HEK293 (cell line): ENCODE measurements at regions not wholly inside any gene's neighbourhood (a gene's known extent, or its start where the extent isn't known, plus 50 kb on each side); places are given as distances from the start of the nearest gene placed in this dataset.

Source experiments
- CTCF ChIA-PET: fragments of 350-600 bp; formaldehyde crosslinking; extraction: SDS; loops from one replicate; lab custom pipeline; 2021; ENCODE audit warnings: antibody characterized with exemption; lab: Yijun Ruan, JAX
- POLR2A ChIA-PET: fragments of 300-600 bp; formaldehyde crosslinking; extraction: SDS; loops from one replicate; lab custom pipeline; 2020; ENCODE audit warnings: antibody characterized with exemption, inconsistent platforms; lab: Yijun Ruan, JAX
- H3K27ac ChIP-seq: fragments of 200-500 bp; sonication (Bioruptor generic); 2 replicates; pipeline ENCODE4 v1.5.1; 2014; ENCODE audit warnings: low read depth, low read length, control low read depth, inconsistent platforms; ENCODE audit errors: extremely low read depth
- H3K36me3 ChIP-seq, 2 experiments: fragments of 200-500 bp in 1 of 2; sonication (Bioruptor generic) in 1 of 2; 1 replicate in 1 of 2; 2 replicates in 1 of 2; pipeline ENCODE4 v1.5.1; 2014 to 2017; ENCODE audit warnings: inconsistent platforms in 2 of 2, low read length in 2 of 2; ENCODE audit not compliant: control insufficient read depth in 2 of 2, insufficient read depth in 1 of 2
- H3K4me1 ChIP-seq: fragments of 200-500 bp; sonication (Bioruptor generic); 2 replicates; pipeline ENCODE4 v1.5.1; 2014; ENCODE audit warnings: mild to moderate bottlenecking, low read length, inconsistent platforms; ENCODE audit not compliant: control insufficient read depth, insufficient read depth
- H3K4me3 ChIP-seq: 2 replicates; pipeline ENCODE4 v1.5.1; 2011; ENCODE audit warnings: low read depth, mild to moderate bottlenecking, control low read depth, low read length, moderate library complexity
- H3K9me3 ChIP-seq: fragments of 200-500 bp; sonication (Bioruptor generic); 2 replicates; pipeline ENCODE4 v1.5.1; 2014; ENCODE audit warnings: low read depth, low read length, inconsistent platforms; ENCODE audit not compliant: control insufficient read depth, insufficient read depth
- GFI1B ChIP-seq: fragments of 450-650 bp; formaldehyde crosslinking; IDR thresholded peaks from 2 replicates; pipeline ENCODE4 v1.5.1; 2016; ENCODE audit warnings: missing biosample characterization, missing genetic modification characterization
- SETDB1 ChIP-seq: IDR thresholded peaks from one replicate; pipeline ENCODE4 v1.6.1; 2017; ENCODE audit warnings: mild to moderate bottlenecking, low read length, moderate library complexity, mixed read lengths; ENCODE audit not compliant: insufficient read length
- SP3 ChIP-seq: fragments of 450-650 bp; formaldehyde crosslinking; IDR thresholded peaks from 2 replicates; pipeline ENCODE4 v1.5.1; 2016; ENCODE audit warnings: missing biosample characterization, missing genetic modification characterization
- ZIC2 ChIP-seq: fragments of 450-650 bp; formaldehyde crosslinking; IDR thresholded peaks from 2 replicates; pipeline ENCODE4 v1.5.1; 2016; ENCODE audit warnings: missing biosample characterization, missing genetic modification characterization
- ZNF202 ChIP-seq: fragments of 450-650 bp; formaldehyde crosslinking; IDR thresholded peaks from 2 replicates; pipeline ENCODE4 v1.5.1; 2016; ENCODE audit warnings: missing biosample characterization, missing genetic modification characterization, borderline replicate concordance
- ZNF211 ChIP-seq: fragments of 450-650 bp; formaldehyde crosslinking; IDR thresholded peaks from 2 replicates; pipeline ENCODE4 v1.5.1; 2016; ENCODE audit warnings: low read depth, missing biosample characterization, missing genetic modification characterization
- ZNF24 ChIP-seq: fragments of 450-650 bp; formaldehyde crosslinking; IDR thresholded peaks from 2 replicates; pipeline ENCODE4 v1.5.1; 2016; ENCODE audit warnings: missing biosample characterization, missing genetic modification characterization
- ZNF426 ChIP-seq: fragments of 450-650 bp; formaldehyde crosslinking; IDR thresholded peaks from 2 replicates; pipeline ENCODE4 v1.5.1; 2017; ENCODE audit warnings: missing biosample characterization, missing genetic modification characterization, mild to moderate bottlenecking, inconsistent platforms, moderate library complexity
- ZNF558 ChIP-seq: fragments of 450-650 bp; formaldehyde crosslinking; IDR thresholded peaks from 2 replicates; pipeline ENCODE4 v1.5.1; 2016; ENCODE audit warnings: missing biosample characterization, missing genetic modification characterization
- ZNF561 ChIP-seq: fragments of 450-650 bp; IDR thresholded peaks from 2 replicates; pipeline ENCODE4 v1.5.1; 2018; ENCODE audit warnings: missing biosample characterization, missing genetic modification characterization, borderline replicate concordance
- ZNF600 ChIP-seq: fragments of 450-650 bp; formaldehyde crosslinking; IDR thresholded peaks from 2 replicates; pipeline ENCODE4 v1.5.1; 2016; ENCODE audit warnings: missing biosample characterization, missing genetic modification characterization
- ZNF610 ChIP-seq: fragments of 450-650 bp; formaldehyde crosslinking; IDR thresholded peaks from 2 replicates; pipeline ENCODE4 v1.5.1; 2016; ENCODE audit warnings: missing biosample characterization, missing genetic modification characterization, borderline replicate concordance
- ZNF670 ChIP-seq: fragments of 450-650 bp; formaldehyde crosslinking; IDR thresholded peaks from 2 replicates; pipeline ENCODE4 v1.5.1; 2016; ENCODE audit warnings: missing biosample characterization, missing genetic modification characterization, low read depth
- ZNF776 ChIP-seq: fragments of 450-650 bp; formaldehyde crosslinking; IDR thresholded peaks from 2 replicates; pipeline ENCODE4 v1.5.0; 2017; ENCODE audit warnings: missing biosample characterization, missing genetic modification characterization, borderline replicate concordance
- TF ChIP-seq, protein P1 (sequence below): fragments of 450-650 bp; formaldehyde crosslinking; IDR thresholded peaks from 2 replicates; pipeline ENCODE4 v1.5.1; 2016; ENCODE audit warnings: missing biosample characterization, missing genetic modification characterization
- TF ChIP-seq, protein P2 (sequence below): fragments of 450-650 bp; formaldehyde crosslinking; IDR thresholded peaks from 2 replicates; pipeline ENCODE4 v1.5.1; 2017; ENCODE audit warnings: missing biosample characterization, missing genetic modification characterization
- TF ChIP-seq, protein P3 (sequence below): fragments of 450-650 bp; formaldehyde crosslinking; IDR thresholded peaks from 2 replicates; pipeline ENCODE4 v1.5.1; 2016; ENCODE audit warnings: missing biosample characterization, missing genetic modification characterization

DNA sequence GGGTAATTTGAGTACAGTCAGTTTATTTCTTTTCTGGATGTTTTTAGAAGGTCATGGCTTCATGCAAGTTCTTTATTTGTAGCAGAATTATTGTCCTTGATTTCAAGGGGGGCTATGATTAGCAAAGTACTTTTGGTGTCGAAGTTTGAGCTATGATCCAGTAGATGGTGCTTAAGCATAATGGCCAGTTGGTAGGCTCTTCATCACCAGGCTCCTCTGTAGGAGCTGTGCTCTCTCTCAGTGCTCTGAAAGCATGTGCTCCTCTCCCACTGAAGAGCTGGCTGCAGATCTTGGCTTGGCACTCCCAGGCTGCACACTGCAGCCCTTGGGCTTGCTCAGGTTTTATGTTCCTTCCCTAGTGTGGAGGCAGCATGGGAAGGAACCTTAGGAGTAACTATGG lies 852.7 kb downstream of the LUZP2 start:
- no peak overlapping the region for H3K27ac ChIP-seq
- no peak overlapping the region for H3K4me3 ChIP-seq
- H3K9me3 ChIP-seq = no peaks in the 10 kb centered on the region
- ChIA-PET CTCF (no interaction called here), POLR2A (no interaction called here)
- no peaks in the 10 kb centered on the region for H3K4me1 ChIP-seq
- H3K36me3 ChIP-seq = no peaks in the 10 kb centered on the region
- no peak for TF ChIP-seq ZNF558 (tag by site-specific recombination)
- no peak for TF ChIP-seq ZNF426 (tag by site-specific recombination)
- TF ChIP-seq, protein P1, sequence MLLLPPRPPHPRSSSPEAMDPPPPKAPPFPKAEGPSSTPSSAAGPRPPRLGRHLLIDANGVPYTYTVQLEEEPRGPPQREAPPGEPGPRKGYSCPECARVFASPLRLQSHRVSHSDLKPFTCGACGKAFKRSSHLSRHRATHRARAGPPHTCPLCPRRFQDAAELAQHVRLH = no peak
- TF ChIP-seq ZNF776 = no peak
- TF ChIP-seq ZNF211 (tag by site-specific recombination) = no peak
- no peak for TF ChIP-seq SP3
- TF ChIP-seq GFI1B (tag by site-specific recombination) = no peak

DNA sequence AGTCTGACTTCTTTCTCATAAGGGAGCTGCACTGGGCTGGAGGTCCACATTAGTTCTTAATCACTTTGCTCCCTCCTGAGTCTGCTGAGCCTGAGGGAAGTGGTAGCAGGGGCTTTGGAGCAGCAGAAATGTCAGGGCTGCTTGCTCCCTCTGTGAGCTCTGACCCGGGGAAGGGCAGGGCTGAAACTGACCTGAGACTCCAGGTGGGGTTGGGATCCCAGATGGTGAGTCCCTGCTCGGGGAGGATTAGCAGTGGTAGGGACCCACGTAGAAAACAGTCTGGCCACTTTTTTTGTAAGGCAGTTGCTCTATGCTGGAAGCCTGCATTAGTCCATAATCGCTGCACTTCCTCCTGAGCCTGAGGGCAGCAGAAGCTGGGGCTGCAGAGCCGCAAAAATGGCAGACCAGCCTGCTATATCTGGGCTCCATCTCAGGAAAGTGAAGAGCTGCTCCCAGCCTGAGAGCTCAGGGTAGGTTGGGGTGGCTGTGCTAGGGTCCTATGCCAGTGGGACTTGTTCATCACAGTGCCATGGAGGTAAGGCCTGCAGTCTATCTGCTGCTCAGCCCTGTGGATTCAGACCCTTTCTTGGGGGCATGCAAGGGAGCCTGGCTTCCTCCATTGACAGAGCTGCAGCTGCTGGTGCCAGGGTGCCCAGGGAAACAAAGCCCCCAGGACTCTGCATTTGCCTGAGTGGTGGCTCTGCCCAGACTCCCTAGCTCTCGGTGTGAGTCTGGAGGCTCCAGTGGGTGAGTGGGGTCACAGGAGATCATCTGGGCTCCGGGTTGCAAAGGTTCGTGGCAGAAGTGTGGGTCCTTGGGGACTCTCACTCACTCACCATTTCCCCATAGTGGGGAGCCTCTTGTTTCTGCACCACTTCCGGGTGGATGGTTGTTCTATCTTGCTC lies 854.3 kb downstream of the LUZP2 start:
- ChIA-PET CTCF (no interaction called here), POLR2A (no interaction called here)
- H3K4me1 ChIP-seq = no peaks in the 10 kb centered on the region
- no peaks in the 10 kb centered on the region for H3K36me3 ChIP-seq
- H3K4me3 ChIP-seq = no peak overlapping the region
- TF ChIP-seq, protein P2, sequence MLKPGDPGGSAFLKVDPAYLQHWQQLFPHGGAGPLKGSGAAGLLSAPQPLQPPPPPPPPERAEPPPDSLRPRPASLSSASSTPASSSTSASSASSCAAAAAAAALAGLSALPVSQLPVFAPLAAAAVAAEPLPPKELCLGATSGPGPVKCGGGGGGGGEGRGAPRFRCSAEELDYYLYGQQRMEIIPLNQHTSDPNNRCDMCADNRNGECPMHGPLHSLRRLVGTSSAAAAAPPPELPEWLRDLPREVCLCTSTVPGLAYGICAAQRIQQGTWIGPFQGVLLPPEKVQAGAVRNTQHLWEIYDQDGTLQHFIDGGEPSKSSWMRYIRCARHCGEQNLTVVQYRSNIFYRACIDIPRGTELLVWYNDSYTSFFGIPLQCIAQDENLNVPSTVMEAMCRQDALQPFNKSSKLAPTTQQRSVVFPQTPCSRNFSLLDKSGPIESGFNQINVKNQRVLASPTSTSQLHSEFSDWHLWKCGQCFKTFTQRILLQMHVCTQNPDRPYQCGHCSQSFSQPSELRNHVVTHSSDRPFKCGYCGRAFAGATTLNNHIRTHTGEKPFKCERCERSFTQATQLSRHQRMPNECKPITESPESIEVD = no peak
- TF ChIP-seq ZNF561 (tag by site-specific recombination) (no peak), ZNF202 (no peak), ZNF600 (no peak), ZNF426 (tag by site-specific recombination) (no peak), ZNF610 (no peak), ZNF670 (no peak)
- TF ChIP-seq, protein P3, sequence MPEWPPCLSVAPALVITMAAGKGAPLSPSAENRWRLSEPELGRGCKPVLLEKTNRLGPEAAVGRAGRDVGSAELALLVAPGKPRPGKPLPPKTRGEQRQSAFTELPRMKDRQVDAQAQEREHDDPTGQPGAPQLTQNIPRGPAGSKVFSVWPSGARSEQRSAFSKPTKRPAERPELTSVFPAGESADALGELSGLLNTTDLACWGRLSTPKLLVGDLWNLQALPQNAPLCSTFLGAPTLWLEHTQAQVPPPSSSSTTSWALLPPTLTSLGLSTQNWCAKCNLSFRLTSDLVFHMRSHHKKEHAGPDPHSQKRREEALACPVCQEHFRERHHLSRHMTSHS (tag by site-specific recombination) = no peak
- H3K27ac ChIP-seq = no peak overlapping the region
- H3K9me3 ChIP-seq = no peaks in the 10 kb centered on the region

DNA sequence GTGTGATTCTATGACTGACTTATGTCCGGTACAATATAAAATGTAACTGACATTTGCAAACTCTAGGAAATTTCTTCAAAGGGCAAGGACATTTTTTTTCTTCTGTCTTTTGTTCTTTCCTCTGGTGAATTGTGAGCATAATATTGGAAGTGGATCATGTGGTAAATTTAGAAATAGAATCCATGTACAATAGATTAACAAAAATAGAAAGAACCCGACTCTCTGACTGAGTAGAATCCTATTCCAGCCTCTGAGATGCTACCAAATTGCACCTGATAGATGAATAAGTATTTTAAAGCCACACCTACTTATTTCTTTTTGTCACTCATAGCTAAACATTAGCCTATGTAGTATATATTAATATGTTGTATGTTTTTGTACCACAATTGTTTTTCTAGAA lies 860.3 kb downstream of the LUZP2 start:
- no peaks in the 10 kb centered on the region for H3K9me3 ChIP-seq
- CTCF ChIA-PET = no interaction called here
- H3K4me3 ChIP-seq = no peak overlapping the region
- no peaks in the 10 kb centered on the region for H3K36me3 ChIP-seq
- TF ChIP-seq SETDB1 (no peak), SP3 (no peak), ZIC2 (tag by site-specific recombination) (no peak), ZNF24 (tag by site-specific recombination) (no peak)
- POLR2A ChIA-PET = no interaction called here
- no peak overlapping the region for H3K27ac ChIP-seq
- H3K4me1 ChIP-seq = no peaks in the 10 kb centered on the region
